HCT116 (cell line): ENCODE measurements at regions not wholly inside any gene's neighbourhood (a gene's known extent, or its start where the extent isn't known, plus 50 kb on each side); places are given as distances from the start of the nearest gene placed in this dataset.

Source experiments
- CTCF ChIP-seq, 3 experiments: fragments of 200-600 bp in 1 of 3; sonication (generic) in 1 of 3; IDR thresholded peaks in 2 of 3; conservative IDR thresholded peaks in 1 of 3; 2 replicates each; pipeline ENCODE4 v1.5.1; 2012 to 2017; ENCODE audit warnings: low read depth in 2 of 3, low read length in 2 of 3, antibody characterized with exemption in 1 of 3, borderline replicate concordance in 1 of 3, control low read depth in 1 of 3, mild to moderate bottlenecking in 1 of 3, mixed read lengths in 1 of 3, mixed run types in 1 of 3, moderate library complexity in 1 of 3; ENCODE audit not compliant: insufficient read depth in 1 of 3
- ELF1 ChIP-seq: IDR thresholded peaks from 2 replicates; pipeline ENCODE4 v1.6.1; 2012; ENCODE audit warnings: low read depth, borderline replicate concordance
- EZH2 ChIP-seq: fragments of 200-600 bp; sonication (generic); IDR thresholded peaks from 2 replicates; pipeline ENCODE4 v1.6.1; 2017; ENCODE audit warnings: antibody characterized with exemption, mixed run types
- POLR2A ChIP-seq: IDR thresholded peaks from 2 replicates; pipeline ENCODE4 v1.7.0; 2011; ENCODE audit warnings: borderline replicate concordance; ENCODE audit not compliant: insufficient read depth, insufficient read length; ENCODE audit errors: extremely low read depth
- REST ChIP-seq: IDR thresholded peaks from 2 replicates; pipeline ENCODE4 v1.6.1; 2012; ENCODE audit warnings: low read depth

- TF ChIP-seq CTCF (IDR thresholded peaks at IDR 0.05 in 2 of 3, conservative IDR thresholded peaks at IDR 0.05 in 1 of 3; ENCODE audit: borderline replicate concordance in 1 of 3, insufficient read depth in 1 of 3, low read depth in 2 of 3, low read length in 2 of 3) = no peak
- no peak for TF ChIP-seq ELF1
- TF ChIP-seq REST = no peak
- no peak for TF ChIP-seq POLR2A
- TF ChIP-seq EZH2 = no peak
Observed at GRCh38 chr7:28356619-28357018, 55.7 kb upstream of the CREB5 start.
